Ovary (tissue), 7 donors: ENCODE measurements at regions not wholly inside any gene's neighbourhood (a gene's known extent, or its start where the extent isn't known, plus 50 kb on each side); places are given as distances from the start of the nearest gene placed in this dataset.

Experiments used
- DNase-seq, 5 donors: peaks; one replicate each; pipeline ENCODE4 v3.0.0-alpha.2; 2019 to 2020
- H3K27ac ChIP-seq, 2 donors: fragments of 200-600 bp; one replicate each; pipeline versions ENCODE4 v1.5.1 to v1.8.0; 2019 to 2022
- H3K27me3 ChIP-seq: fragments of 200-600 bp; one replicate; pipeline ENCODE4 v1.8.0; 2022
- H3K36me3 ChIP-seq: fragments of 200-600 bp; sonication (generic); one replicate; pipeline ENCODE4 v1.5.1; 2019
- H3K4me1 ChIP-seq: one replicate; pipeline ENCODE4 v1.8.1; 2013; ENCODE audit warnings: mild to moderate bottlenecking, moderate library complexity; ENCODE audit not compliant: insufficient read depth
- H3K4me3 ChIP-seq: fragments of 200-600 bp; sonication (generic); one replicate; pipeline ENCODE4 v1.5.1; 2017
- H3K9me3 ChIP-seq, 2 donors: fragments of 200-600 bp in 1 of 2; sonication (generic) in 1 of 2; one replicate each; pipeline versions ENCODE4 v1.5.1 to v1.8.1; 2013 to 2019; ENCODE audit warnings: mild to moderate bottlenecking in 1 of 2, moderate library complexity in 1 of 2
- CTCF ChIP-seq, 3 donors: fragments of 450-650 bp in 2 of 3; fragments of 200-600 bp in 1 of 3; IDR thresholded peaks; one replicate each; pipeline versions ENCODE4 v1.5.1 to v1.8.0; 2016 to 2022; ENCODE audit warnings: antibody characterized with exemption in 3 of 3, mild to moderate bottlenecking in 1 of 3
- EP300 ChIP-seq: sonication (generic); formaldehyde crosslinking; IDR thresholded peaks from one replicate; pipeline ENCODE4 v1.6.1; 2017; ENCODE audit warnings: antibody characterized with exemption
- POLR2A ChIP-seq: fragments of 450-650 bp; IDR thresholded peaks from one replicate; pipeline ENCODE4 v1.6.1; 2017; ENCODE audit warnings: antibody characterized with exemption, mild to moderate bottlenecking, moderate library complexity
- WGBS, 3 donors: extraction: QIAGEN DNeasy Blood & Tissue Kit in 1 of 3; methylation state at CpG; one replicate each; pipeline versions ENCODE4 v1.1.5 to v1.1.7; 2013 to 2017; 5-methylcytosine and 5-hydroxymethylcytosine counted together
- intact Hi-C, 4 donors: fragments of 100-400 bp; cut with DNase I; formaldehyde crosslinking; loops; one replicate each; pipeline versions ENCODE4 v1.11.0 to v1.15.1; 2022 to 2023
- donor health status: DM: no; HTN: no; CAD: no; lungs with moderate emphysema.
- donor health status: DM: no; HTN: no; CAD: no.
- donor health status: Bipolar disorder and iron deficiency.
- donor health status: DM: no; HTN: no; CAD: no.
- donor health status: DM: yes; HTN: yes; CAD: no.

DNA sequence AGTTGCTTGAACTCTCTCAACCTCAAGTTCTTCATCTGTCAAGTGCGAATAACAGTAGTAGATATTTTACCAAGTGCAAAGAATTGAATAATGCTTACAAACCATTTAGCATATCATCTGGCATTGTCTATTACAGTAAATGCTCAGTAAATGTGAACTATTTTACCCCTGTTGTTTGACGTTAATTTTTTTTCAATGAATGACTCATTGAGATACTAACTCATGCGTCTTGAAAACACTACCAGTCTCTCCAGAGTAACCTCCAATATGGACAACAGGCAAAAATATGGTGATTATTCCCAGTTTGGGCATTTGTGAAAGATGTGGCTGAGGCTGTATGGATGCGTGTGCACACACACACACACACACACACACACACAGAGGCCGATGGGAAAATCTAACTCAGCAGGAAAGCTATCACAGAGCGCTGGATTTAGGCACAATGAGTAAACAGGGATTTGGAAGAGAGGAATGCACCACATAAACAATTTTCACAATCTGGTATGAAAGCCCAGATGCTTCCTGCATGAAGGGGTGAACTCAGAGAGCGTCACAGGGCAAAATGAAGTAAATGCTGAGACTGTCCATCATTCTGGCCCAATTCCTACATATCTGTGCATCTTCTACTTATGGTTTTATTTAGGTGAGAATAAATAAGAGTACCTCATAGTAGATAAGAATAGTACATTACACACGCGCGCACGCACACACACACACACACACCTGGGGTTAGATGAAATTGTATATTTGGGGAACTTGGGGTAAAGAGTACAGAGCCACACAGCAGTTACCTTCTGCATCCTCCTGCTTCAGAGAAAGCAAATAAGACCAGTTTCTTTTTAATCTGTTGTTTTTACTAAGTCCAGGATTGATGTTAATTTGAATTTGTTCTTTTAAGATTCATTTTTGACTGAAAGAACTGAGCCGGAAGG is 128.7 kb downstream of the PALM2AKAP2 start:
- H3K9me3 ChIP-seq = no peaks in the 10 kb centered on the region
- H3K27ac ChIP-seq = no peak overlapping the region
- WGBS, 3 donors = 83 to 90% (median 87%) methylated on average over 12 of the region's 12 CpGs
- peaks cover 5% of the 10 kb centered on the region for H3K4me1 ChIP-seq
- no peaks in the 10 kb centered on the region for H3K27me3 ChIP-seq
- TF ChIP-seq EP300 = no peak
- TF ChIP-seq POLR2A = no peak
- no peak for TF ChIP-seq CTCF (IDR thresholded peaks at IDR 0.05)
- no peak overlapping the region for H3K4me3 ChIP-seq
- no peak for DNase-seq
- no peaks in the 10 kb centered on the region for H3K36me3 ChIP-seq
- intact Hi-C loops = loop anchor here in 1 of 4 donors (10.0 kb wide), 1 partner anchor 306 kb away; no protein-coding TSS in a partner anchor

- Histone ChIP-seq H3K36me3 (no peaks in the 10 kb centered on the region), H3K4me3 (no peak overlapping the region), H3K27ac (no peak overlapping the region), H3K9me3 (no peaks in the 10 kb centered on the region), H3K4me1 (peaks cover 5% of the 10 kb centered on the region), H3K27me3 (no peaks in the 10 kb centered on the region)
- 51 to 63% (median 54%) methylated on average over 5 of the region's 5 CpGs for WGBS, 3 donors
- no peak for DNase-seq
- intact Hi-C loops = no loop called here
- no peak for TF ChIP-seq CTCF (IDR thresholded peaks at IDR 0.05)
- no peak for TF ChIP-seq POLR2A
- TF ChIP-seq EP300 = no peak
Observed at GRCh38 chr9:109910671-109911518, 130.9 kb downstream of the PALM2AKAP2 start.

GRCh38 chr9:109912082-109912582 is 132.1 kb downstream of the PALM2AKAP2 start:
- Histone ChIP-seq H3K9me3 (no peaks in the 10 kb centered on the region), H3K4me1 (peaks cover 5% of the 10 kb centered on the region), H3K4me3 (no peak overlapping the region), H3K36me3 (no peaks in the 10 kb centered on the region), H3K27me3 (no peaks in the 10 kb centered on the region), H3K27ac (no peak overlapping the region)
- WGBS, 3 donors = 76 to 79% (median 77%) methylated on average over 4 of the region's 4 CpGs
- intact Hi-C loops = no loop called here
- TF ChIP-seq POLR2A = no peak
- no peak for TF ChIP-seq CTCF (IDR thresholded peaks at IDR 0.05)
- TF ChIP-seq EP300 = no peak
- DNase-seq = no peak

DNA sequence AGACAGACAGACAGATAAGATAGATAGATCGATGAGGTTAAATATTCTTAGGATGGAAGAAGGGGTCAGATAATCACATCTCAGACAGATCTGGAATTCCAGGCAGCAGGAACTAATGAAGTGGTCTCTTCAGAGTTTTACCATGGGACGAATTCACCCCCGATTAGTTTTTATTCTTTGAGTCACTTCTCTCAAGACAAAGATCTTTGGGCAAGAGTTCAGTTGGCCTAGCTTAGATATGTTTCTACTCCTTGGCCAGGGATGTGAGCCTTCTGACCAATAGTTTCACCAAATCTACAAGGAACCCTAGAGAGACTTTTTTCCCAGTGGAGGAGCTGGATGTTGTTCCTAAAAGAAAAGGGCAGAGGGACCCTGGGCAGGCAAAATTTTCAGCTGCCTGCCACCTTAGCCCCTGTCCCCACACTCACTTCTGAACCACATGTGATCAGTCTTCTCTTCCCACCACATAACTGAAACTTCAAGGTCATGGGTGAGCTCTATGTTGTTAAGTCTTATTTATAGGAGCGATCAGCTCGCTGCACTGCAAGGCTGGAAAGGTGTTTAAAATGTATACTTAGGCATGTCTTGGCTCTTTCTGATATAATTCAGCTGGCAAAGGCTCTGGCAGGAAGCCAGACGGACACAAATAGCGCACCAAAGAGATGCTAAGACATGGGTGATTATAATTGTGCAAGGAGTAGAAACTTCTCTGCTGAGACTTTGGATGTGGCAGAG is 132.9 kb downstream of the PALM2AKAP2 start:
- Histone ChIP-seq H3K27ac (no peak overlapping the region), H3K4me3 (no peak overlapping the region), H3K27me3 (no peaks in the 10 kb centered on the region), H3K4me1 (peaks cover 5% of the 10 kb centered on the region), H3K9me3 (no peaks in the 10 kb centered on the region), H3K36me3 (no peaks in the 10 kb centered on the region)
- no peak for TF ChIP-seq CTCF (IDR thresholded peaks at IDR 0.05)
- intact Hi-C loops = no loop called here
- DNase-seq = no peak
- WGBS, 3 donors = 69 to 80% (median 78%) methylated on average over 7 of the region's 7 CpGs
